HG02852 (cell line): ENCODE measurements at regions not wholly inside any gene's neighbourhood (a gene's known extent, or its start where the extent isn't known, plus 50 kb on each side); places are given as distances from the start of the nearest gene placed in this dataset.

Experiments used
- ATAC-seq: cut with Tn5 transposase; IDR thresholded peaks from one replicate; pipeline ENCODE4 v1.9.1; 2021; ENCODE audit warnings: mild to moderate bottlenecking, moderate library complexity; ENCODE audit not compliant: unreplicated experiment

DNA sequence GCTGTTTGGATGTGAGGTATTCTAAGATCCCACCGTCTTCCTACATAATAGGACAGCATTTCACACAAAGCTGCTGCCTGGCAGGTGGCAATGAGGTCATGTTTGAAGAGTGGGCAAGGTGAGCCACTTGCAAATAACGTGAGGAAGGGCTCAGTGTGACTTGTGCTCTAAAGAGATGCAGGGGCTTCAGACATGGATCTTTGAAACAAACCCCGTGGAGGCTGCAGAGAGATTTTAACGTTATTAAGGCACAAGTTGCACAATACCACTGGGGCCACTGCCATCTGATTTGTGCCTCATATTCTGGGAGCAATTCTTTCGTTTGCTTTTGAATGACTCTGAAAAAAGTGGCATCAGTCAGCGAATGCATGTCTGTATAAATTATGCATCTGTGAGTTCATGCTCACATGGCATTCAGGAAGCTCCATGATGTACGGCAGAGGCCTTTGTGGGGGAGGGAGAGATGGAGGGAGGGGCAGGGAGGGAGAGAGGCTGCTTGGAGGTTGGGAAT lies 362.0 kb downstream of the SOX11 start:
- no peak for ATAC-seq

DNA sequence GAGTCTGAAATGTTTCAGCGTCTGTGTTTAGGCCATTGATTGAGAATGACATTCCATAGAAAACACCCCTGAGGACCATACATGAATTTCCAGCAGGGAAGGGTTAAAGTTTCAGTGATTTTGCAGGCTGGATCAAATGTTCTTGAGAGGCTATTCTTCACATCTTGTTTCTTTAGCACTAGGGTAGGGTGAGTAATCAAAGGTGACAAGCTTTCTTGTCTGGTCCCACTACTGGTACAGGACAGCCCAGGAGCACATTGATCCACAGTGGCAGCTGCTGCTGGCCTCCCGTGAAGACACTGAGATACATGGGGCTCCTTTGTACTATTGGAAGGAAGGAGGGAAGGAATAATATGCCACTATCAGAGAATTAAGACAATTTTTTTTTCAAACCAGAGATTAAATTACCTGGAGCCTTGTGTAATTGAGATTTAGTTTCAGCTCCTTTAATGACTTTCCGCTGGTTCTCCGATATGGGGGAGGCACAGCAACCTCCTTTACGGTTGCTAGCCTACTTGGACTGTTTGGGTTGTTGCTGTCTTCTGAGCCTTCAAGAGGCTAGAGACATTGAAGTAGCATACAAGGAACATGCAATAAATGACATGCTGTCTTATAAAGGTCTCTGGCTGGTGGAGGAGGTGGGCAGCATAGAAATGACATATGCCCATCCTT lies 368.9 kb downstream of the SOX11 start:
- no peak for ATAC-seq

DNA sequence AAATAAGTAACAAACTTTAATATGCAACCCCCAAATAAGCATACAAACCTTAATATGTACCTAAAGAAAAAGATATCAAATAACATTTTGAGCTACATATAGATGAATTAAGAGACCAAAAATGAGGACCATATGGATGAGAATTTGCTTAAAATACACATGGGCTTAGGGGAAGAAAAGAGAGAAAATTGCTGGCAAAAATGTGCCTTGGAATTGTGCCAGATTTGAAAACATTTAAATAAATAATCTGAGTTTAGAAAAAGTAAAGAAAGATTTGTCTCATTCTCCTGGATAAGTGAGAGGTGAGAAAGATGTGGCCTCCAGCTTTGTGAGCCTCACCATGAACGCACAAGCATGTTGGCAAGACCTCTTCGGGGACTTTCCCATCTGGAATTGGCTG lies 372.6 kb downstream of the SOX11 start:
- ATAC-seq, result no peak

DNA sequence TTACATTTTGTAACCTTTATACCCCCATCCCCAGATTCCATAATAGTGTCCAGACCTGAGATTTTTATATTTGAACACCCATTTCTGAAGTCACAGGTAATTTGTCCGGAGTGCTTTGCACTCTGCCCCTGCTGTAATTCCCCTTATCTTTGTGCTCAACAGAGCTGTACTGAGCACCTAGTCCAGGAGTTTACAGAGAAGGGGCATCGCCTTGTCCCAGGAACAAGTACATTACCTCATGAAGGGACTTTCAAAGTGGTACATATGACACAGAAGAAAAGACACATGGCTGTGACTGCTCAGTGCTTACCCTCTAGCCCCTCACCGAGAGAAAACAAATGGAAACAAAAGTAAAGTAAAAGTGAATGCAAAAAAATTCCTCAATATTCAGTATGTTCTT lies 373.5 kb downstream of the SOX11 start:
- ATAC-seq, result no peak

DNA sequence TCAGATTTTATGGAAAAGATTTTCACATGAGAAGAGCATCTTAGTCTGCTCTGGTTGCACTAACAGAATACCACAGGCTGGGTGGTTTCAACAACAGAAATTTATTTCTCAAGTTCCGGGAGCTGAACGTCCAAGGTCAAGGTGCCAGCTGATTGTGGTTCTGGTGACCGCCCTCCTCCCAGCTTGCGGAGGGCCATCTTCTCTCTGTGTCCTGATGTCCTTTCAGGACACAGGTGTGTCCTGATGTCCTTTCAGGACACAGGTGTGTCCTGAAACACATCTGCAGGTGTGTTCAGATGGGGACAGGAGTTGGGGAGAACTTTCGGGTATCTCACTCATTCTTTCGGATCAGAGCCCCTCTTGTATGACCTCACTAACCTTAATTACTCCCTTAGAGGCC lies 374.9 kb downstream of the SOX11 start:
- no peak for ATAC-seq

DNA sequence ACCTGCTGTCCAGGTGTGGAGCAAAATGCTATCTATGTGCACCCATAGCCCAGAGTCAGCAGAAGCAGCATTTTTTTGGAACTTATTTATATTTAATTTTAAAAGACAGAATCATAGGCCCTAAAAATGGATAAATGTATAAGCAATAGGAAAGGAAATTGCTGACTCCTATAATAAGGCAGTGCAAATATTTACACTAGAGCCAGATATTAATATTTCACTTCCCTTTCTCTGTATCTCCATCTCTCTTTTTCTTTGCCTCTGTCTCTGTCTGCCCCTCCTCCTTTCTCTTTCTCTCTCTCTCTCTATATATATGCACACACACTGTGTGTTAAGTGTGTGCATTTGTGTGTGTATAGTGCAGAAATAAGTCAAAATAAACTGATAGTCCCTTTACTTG lies 375.6 kb downstream of the SOX11 start:
- no peak for ATAC-seq

DNA sequence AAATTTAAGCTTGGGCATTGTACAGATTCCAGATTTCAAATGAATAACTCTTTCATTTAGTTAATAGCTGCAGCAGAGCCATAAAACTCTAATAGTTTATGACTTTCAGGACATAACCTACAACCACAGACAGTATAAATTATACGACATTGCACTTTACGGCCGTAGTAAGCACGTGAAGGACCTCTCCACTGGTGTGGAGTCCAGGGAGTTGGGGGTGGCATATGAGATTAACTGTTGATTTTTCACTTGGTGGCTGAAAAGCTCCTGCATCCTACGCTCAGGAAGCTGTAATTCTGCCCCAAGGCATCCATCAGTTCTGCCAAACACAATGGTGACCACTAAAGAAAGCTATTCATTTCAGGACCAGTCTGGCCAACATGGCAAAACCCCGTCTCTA lies 376.2 kb downstream of the SOX11 start:
- ATAC-seq, result no peak

DNA sequence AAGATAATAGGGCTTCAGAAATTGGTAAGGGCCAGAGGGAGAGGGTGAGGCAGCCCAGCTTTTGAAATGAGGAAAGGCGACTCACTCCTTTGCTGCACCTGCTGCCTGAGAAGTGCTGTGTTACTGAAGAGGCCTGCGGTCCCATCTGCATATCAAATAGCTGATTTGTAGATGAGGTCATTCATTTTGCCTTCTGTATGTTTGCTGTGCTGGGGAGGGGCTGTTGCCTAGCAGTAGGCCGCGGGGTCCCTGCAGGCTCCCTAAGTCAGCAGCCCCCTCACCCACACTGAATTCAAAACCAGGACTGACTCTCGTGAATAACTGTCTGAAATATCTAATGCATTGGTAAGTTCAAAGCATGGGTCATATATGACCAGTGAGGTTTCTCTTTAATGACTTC lies 377.2 kb downstream of the SOX11 start:
- no peak for ATAC-seq

DNA sequence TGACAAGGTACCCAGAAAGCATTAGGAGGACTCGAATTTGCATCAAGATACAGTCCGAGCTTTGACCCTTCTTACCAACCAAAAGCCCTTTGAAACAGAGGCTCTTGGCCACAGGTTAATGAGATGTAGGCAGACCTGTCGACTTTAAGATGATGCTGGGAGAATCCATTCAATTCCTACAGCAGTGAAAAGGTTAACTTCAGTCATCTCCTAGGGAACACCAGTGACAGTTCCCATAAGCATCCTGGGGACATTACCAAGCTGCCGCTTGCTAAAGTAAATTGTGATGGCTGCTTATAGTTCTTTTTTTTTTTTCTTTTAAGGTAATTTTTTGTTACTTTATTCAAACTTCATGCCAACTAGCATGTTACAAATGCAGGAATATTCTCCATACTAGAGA lies 379.3 kb downstream of the SOX11 start:
- no peak for ATAC-seq

DNA sequence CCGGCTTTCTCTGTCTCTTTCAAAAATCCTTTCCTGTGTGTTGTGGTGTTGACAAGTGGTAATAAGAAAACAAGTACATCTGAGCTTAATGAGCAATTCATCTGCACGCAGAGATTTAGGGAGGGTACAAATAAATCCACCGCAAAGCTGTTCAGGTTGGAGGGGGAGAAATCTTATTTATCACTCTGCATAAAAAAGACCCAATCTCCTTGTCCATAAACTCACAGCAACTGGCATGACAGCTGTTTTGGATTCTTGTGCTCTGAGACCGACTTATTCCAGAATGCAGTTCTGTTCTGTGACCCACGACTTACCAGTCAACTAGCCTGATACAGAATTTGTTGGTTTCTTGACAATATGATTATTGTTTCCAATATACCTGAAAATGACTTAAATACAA lies 380.1 kb downstream of the SOX11 start:
- ATAC-seq, result no peak

DNA sequence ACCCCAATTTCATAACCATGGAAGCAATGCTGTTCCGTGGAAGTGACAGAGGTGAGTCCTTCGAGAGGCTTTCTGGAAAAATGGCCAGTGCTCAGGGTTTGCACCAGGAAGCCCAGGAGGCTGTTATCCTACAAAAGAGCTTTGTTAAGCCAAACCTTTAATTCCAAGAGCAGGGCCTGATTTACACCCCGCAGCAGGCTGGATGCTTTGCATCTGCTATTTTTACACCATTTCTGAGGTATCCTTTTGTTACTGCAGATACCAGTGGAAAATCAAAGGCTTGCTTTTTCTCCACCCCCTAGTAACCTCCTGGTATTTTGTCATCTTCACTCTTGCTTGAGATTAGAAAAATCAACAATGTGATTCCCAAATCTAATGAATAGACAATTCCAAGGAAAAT lies 380.6 kb downstream of the SOX11 start:
- no peak for ATAC-seq

DNA sequence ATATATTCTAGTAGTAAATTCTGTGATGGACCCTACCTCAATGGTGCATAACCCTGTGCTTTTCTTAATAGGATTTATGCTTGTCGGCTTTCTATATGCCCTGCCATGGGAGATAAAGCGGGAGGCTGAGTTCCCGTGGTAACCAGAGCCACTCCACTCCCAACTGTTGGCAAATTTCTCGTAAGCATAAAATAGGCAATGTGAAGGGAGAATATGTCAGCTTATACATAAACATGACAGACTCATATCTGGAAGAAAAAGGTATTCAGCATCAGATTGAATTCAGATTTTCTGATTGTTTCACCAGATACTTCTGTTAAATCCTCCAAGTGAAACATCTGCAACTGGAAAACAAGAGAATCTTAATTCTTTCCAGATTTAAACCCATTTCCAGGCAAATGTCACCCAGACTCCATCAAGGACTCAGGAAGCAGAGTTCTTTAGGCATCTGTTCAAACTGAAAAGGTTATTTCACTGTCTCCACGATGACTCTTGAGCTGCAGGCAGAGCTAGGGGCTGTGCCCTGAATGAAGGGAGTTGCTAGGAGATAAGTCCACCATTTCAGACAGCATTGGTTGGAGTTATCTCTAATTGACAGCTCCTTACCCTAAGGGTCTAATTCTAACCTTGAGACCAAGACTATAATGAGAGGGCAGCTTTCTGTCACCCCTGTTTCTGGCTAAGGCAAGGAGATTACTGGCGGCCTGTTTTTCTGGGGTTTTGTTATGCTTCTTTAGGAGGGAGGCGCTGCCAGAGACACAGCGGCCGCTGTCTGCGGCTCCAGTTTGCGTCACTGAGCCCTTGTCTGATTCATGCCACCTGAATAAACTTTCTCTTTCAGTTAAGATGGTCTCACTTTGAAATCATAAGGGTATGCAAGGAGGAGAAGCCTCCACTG lies 381.3 kb downstream of the SOX11 start:
- no peak for ATAC-seq

DNA sequence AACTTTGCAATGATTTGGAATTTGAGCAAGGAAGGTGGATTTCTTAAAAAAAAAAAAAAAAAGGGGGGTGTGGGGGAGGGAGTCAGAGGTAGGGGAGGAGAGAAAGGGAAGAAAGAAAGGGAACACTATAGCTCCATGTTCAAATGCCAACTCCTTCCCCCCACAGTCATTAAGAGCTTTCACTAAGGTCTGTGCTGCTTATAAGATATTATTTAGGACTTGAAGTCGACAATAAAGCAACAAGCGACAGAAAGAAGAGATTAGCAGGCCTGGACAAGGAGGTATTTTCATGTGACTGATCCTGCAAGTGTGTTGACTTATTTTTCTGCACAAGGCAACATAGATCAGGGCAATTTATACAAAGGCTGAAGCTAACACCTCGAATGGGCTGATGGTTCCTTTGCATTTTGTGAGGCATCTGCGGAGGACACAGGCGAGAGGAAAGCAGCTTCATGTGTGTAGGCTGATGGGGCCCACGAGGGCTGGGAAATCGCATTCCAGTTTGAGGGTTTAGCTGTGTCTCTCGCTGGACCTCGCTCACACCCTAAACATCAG lies 382.0 kb downstream of the SOX11 start:
- no peak for ATAC-seq

DNA sequence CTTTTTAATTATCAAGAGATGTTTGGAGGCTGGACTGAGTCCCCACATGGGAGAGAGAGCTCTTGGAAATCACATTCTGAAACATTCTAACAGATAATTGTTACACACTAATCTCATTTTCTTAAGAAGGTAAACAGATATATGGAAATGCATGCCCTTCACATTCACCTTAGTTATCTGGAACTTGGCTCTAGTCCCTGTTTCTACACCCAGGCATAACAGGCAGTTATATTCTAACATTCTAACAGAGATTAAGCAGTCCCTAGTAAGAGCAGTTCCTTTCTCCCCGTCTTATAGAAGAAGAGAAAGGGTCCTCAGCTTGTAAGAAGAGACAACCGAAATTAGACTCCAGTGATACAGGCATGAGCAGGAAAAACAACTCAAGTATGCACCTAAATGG lies 385.4 kb downstream of the SOX11 start:
- ATAC-seq, result no peak

DNA sequence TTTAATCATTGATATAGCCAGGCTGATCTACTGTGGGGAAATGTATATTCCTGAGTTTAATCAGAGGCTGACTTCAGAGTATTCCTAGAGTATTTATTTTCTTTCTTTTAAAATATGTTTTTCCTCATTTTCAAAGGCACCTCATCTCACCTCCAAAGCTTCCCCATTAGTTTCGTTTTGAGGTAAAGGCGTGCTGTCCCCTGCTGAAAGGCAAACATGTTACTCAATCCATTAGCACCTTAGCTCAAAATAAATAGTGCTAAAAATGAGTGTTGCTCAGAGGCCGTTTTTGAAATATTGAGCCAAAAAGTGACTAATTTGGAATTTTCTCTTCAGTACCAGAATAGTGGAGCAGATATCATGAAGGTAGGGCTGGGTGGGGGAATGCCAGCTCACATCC lies 386.2 kb downstream of the SOX11 start:
- ATAC-seq, result no peak

DNA sequence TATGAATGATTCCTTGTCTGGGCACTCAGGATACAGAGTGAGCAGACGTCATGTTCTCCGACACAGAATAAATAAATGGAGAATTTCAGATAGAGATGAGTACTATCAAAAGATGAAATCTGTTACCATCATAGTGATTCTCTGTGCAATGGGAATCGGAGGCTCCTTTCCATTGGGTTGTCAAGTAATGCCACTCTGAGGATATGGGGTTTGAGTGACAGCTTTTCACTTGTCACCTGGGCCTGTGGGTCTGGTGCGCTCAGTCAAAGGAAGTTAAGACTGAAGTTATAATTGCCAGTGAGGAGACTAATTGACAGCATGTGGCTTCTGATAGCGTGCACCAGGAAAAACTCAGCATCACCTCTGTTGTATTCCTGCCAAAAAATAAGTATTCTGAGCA lies 387.2 kb downstream of the SOX11 start:
- no peak for ATAC-seq

DNA sequence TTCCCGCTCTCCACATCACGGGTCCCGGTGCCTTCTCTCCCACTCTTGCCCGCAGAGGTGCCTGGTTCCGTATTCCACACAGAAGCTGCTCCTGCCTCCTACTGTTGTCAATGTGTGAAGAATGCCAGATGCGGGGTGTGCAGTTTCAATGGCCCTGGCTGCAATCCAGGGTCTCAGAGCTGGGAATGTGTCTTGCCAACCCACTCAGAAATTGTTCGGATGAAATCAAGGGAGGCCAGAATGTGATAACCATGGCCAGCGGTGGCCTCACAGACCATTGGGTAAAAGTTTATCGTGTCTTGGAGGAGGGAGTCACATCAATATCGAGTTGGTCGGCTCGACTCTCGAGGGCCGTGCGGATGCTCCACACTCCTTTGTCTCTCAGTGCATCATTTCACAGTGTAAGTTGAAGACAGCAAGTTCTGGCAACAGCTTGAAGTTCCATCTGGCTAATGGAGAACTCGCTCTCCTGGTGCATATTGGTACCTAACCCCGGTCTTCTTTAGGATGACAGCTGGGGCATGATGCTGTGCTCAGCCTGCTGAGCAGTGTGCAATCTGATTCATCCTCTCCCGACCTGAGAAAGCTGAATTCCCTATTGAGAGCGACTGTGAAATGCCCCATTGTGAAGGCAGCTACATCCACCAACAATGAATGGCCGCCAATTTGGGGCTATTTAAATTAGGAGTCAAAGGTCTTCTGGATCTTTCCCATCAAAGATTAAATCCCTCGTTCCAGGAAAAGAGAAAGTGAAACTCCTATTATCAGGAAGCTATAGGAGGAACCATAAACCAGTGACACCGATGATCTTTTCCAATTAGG lies 389.0 kb downstream of the SOX11 start:
- ATAC-seq, result no peak

DNA sequence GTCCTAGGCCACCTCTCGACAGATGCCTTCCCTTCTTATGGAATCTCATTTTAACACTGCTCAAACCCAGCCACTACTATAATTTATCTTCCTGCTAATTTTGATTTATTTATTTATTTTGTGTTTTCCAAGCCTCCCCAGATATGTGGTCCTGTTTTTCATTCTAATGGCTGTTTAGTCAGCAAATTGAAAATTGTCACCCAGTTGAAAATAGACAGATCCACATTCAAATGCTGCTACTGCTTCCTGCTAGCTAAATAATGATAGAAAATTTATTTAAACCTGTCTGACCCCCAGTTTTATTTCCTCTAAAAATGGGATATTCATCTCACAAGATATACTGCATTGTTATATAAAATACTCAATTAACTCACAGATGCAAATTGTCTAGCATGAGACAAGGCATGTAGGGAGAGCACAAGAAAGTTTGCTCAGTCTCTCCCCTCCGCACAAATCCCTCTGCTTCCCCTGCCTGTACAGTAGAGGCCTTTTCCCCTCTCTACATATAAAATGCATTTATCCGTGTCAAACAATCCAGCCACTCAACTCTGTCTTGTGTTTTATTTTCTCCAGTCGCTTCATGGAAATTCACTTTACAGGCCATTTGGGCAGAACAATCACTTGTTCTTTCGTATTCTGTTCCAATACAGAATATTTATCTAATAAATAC lies 389.9 kb downstream of the SOX11 start:
- no peak for ATAC-seq

DNA sequence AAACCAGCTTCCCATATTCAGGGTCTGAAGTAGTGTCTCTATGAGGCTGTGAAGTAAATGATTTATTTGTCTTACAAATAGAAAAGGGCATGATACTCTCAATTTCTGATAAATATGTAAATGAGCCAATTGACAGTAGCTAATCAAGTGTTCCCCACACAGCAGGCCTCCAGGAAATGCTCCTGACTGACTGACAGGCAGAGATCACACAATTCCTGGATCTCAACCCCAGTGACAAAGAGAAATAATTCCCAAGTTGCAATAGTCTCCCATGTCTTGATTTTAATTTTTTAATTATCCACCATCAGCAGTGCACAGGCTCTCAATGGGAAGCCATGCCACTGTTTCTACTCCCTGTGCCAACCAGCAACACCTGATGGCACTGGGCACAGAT lies 390.4 kb downstream of the SOX11 start:
- ATAC-seq, result no peak

DNA sequence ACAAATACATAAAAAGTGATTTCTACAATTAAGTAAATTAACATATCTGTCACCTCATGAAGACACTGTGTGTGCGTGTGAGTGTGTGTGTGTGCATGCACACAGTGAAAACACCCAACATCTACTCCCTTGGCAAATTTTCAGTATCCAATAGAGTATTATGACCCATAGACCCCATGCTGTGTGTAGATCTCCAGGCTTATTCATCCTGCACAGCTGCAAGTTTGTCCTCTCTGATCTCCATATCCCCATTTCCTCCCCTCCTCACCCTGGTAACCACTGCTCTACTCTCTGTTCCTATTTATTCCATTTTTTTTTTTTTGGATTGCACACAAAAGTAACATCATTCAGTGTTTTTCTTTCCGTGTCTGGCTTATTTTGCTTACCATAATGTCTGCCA lies 391.0 kb downstream of the SOX11 start:
- no peak for ATAC-seq

DNA sequence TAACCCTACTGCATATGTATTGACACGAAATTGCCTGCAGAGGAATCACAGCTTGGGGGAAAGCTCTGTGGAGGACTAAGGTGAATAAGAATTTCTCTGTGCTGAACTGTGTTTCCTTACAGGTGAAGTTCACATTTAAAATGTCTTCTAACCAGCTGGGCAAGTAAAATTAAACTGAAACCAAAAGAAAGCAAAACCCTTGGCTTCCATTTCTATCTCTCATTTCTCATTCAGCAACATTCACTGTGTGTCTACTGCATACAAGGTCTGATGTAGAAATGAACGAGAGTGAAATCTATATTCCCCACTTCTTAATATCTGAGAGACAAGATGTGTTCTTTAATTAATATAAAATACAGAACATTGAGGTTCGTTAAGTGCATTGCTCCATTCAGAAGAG lies 397.3 kb downstream of the SOX11 start:
- ATAC-seq, result no peak
